DOHH2 (cell line): ENCODE measurements at regions not wholly inside any gene's neighbourhood (a gene's known extent, or its start where the extent isn't known, plus 50 kb on each side); places are given as distances from the start of the nearest gene placed in this dataset.

Source experiments
- H3F3A ChIP-seq: fragments of 200-600 bp; sonication (generic), shearing (Covaris generic); 2 replicates; pipeline ENCODE4 v1.6.0; 2016; ENCODE audit warnings: antibody characterized with exemption, mild to moderate bottlenecking; ENCODE audit not compliant: control insufficient read depth, insufficient read depth
- H3K27ac ChIP-seq: fragments of 200-600 bp; sonication (generic); 2 replicates; pipeline ENCODE4 v1.5.1; 2014; ENCODE audit warnings: low read depth, mild to moderate bottlenecking, low read length, moderate library complexity
- H3K27me3 ChIP-seq: fragments of 200-600 bp; sonication (generic); 2 replicates; pipeline ENCODE4 v1.6.1; 2014; ENCODE audit warnings: mild to moderate bottlenecking, low read length, mixed read lengths; ENCODE audit not compliant: control insufficient read depth
- H3K36me3 ChIP-seq: fragments of 200-600 bp; sonication (generic); 2 replicates; pipeline ENCODE4 v1.6.1; 2014; ENCODE audit warnings: mild to moderate bottlenecking, low read length, moderate library complexity, mixed read lengths; ENCODE audit not compliant: control insufficient read depth
- H3K4me1 ChIP-seq: fragments of 200-600 bp; sonication (generic); 2 replicates; pipeline ENCODE4 v1.6.1; 2014; ENCODE audit warnings: mild to moderate bottlenecking, low read length, mixed read lengths; ENCODE audit not compliant: control insufficient read depth
- H3K4me2 ChIP-seq: fragments of 200-600 bp; sonication (generic); 2 replicates; pipeline ENCODE4 v1.6.0; 2014; ENCODE audit warnings: mild to moderate bottlenecking, low read length, moderate library complexity
- H3K4me3 ChIP-seq: fragments of 200-600 bp; sonication (generic); 2 replicates; pipeline ENCODE4 v1.5.1; 2014; ENCODE audit warnings: mild to moderate bottlenecking, low read length, mixed read lengths
- H3K79me2 ChIP-seq: fragments of 200-600 bp; sonication (generic); 2 replicates; pipeline ENCODE4 v1.6.1; 2014; ENCODE audit warnings: mild to moderate bottlenecking, low read length, mixed read lengths; ENCODE audit not compliant: control insufficient read depth
- H3K9me2 ChIP-seq: fragments of 200-600 bp; sonication (generic); replicated peaks from 2 replicates; pipeline ENCODE4 v1.6.1; 2014; ENCODE audit warnings: mild to moderate bottlenecking, low read length, mixed read lengths; ENCODE audit not compliant: control insufficient read depth
- H3K9me3 ChIP-seq: fragments of 200-600 bp; sonication (generic); 2 replicates; pipeline ENCODE4 v1.6.1; 2014; ENCODE audit warnings: antibody characterized with exemption, low read length, mixed read lengths; ENCODE audit not compliant: control insufficient read depth, insufficient read depth
- H4K20me1 ChIP-seq: fragments of 200-600 bp; sonication (generic); 2 replicates; pipeline ENCODE4 v1.6.0; 2014; ENCODE audit warnings: low read depth, mild to moderate bottlenecking, antibody characterized with exemption, low read length, moderate library complexity; ENCODE audit not compliant: control insufficient read depth, insufficient read depth
- EZH2phosphoT487 ChIP-seq: fragments of 200-600 bp; sonication (generic); IDR thresholded peaks from 2 replicates; pipeline ENCODE4 v1.6.1; 2017; ENCODE audit warnings: borderline replicate concordance, mild to moderate bottlenecking, antibody characterized with exemption, low read length, moderate library complexity, mixed read lengths
- TF ChIP-seq, protein P1 (sequence below): fragments of 200-600 bp; sonication (generic); IDR thresholded peaks from one replicate; pipeline ENCODE4 v1.5.1; 2014; ENCODE audit warnings: antibody characterized with exemption, mild to moderate bottlenecking, low read depth, low read length; ENCODE audit not compliant: poor library complexity, severe bottlenecking

DNA sequence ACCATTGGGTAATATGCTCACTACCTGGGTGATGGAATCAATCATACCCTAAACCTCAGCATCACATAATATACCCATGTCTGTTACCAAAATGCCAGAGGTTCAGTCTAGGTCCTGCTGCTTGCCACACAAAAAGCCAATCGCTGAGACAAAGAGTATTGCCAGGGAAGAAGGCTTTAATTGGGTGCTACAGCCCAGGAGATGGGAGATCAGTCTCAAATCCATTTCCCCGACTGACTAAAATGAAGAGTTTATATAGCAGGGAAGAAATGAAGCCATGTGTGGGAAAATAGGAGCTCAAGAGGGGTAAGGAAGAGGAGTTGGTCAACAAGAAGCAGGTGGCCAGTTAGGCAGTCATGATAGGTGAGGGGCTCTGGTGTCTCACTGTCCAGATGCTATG is 149.6 kb downstream of the QRSL1 start:
- no peaks in the 10 kb centered on the region for H4K20me1 ChIP-seq
- no peaks in the 10 kb centered on the region for H3K36me3 ChIP-seq
- no peaks in the 10 kb centered on the region for H3K9me2 ChIP-seq
- no peaks in the 10 kb centered on the region for H3F3A ChIP-seq
- no peaks in the 10 kb centered on the region for H3K4me1 ChIP-seq
- H3K27ac ChIP-seq, result no peak overlapping the region
- H3K4me3 ChIP-seq, result no peak overlapping the region
- H3K79me2 ChIP-seq, result no peaks in the 10 kb centered on the region
- H3K4me2 ChIP-seq, result no peak overlapping the region
- H3K27me3 ChIP-seq, result no peaks in the 10 kb centered on the region
- no peak for TF ChIP-seq EZH2phosphoT487
- TF ChIP-seq, protein P1, sequence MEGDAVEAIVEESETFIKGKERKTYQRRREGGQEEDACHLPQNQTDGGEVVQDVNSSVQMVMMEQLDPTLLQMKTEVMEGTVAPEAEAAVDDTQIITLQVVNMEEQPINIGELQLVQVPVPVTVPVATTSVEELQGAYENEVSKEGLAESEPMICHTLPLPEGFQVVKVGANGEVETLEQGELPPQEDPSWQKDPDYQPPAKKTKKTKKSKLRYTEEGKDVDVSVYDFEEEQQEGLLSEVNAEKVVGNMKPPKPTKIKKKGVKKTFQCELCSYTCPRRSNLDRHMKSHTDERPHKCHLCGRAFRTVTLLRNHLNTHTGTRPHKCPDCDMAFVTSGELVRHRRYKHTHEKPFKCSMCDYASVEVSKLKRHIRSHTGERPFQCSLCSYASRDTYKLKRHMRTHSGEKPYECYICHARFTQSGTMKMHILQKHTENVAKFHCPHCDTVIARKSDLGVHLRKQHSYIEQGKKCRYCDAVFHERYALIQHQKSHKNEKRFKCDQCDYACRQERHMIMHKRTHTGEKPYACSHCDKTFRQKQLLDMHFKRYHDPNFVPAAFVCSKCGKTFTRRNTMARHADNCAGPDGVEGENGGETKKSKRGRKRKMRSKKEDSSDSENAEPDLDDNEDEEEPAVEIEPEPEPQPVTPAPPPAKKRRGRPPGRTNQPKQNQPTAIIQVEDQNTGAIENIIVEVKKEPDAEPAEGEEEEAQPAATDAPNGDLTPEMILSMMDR, result no peak
- H3K9me3 ChIP-seq, result peaks cover 15% of the 10 kb centered on the region

DNA sequence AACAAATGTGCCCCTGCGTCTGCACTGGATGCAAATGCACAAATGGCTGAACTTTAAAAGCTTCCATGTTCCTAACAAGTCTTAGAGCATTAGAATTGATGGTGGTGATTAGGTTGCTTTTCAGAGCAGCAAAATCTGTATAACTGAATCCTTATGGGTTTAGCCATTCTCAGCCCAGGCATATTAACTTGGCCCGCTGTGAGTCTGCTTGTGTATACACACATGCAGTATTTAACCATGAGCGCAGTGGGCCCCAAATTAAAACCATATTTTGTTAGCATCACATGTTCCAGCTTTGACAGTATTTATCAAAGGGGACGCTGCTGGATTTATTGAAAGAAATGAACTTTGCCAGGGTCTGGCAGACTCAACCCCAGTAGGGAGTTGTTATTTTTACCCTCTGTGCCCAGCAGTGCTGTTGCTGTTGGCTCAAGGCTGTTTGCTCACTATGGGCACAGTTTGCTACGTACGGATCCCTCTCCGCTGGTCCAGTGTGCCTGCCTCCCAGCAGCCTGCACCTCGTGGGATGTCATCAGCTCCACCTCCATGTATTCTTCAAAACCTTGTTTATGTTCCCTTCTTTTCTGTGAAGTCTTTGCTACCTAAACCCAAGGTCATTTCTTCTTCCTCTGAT is 144.7 kb downstream of the QRSL1 start:
- Histone ChIP-seq H4K20me1 (no peaks in the 10 kb centered on the region), H3K4me3 (no peak overlapping the region), H3K4me1 (no peaks in the 10 kb centered on the region), H3K36me3 (no peaks in the 10 kb centered on the region), H3K4me2 (no peak overlapping the region), H3K79me2 (no peaks in the 10 kb centered on the region), H3F3A (no peaks in the 10 kb centered on the region), H3K9me3 (peaks cover 9% of the 10 kb centered on the region), H3K9me2 (no peaks in the 10 kb centered on the region), H3K27ac (no peak overlapping the region), H3K27me3 (no peaks in the 10 kb centered on the region)
- TF ChIP-seq EZH2phosphoT487, result no peak

DNA sequence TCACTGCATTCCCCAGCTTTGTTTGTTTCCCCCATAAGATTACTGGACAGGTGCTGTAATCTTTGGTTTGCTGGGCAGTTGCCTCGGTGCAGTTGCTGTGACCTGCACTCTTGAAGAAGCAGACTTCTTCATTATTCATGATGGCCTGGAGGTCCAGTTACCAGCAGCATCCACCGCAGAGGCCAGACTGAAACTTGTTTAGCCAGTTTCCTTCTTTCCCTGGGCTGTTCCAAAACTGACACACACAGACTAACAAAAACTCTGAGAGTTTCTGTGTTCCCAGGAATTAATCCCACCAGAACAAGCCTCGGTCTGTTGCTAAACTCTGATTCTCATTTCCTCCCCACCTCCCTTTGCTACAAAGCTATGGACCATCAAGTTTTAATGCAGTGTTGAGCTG is 144.1 kb downstream of the QRSL1 start:
- H3K4me3 ChIP-seq, result no peak overlapping the region
- peaks cover 3% of the 10 kb centered on the region; the same call in 1 of the 2 replicates for H3K9me3 ChIP-seq
- no peaks in the 10 kb centered on the region for H3K36me3 ChIP-seq
- H4K20me1 ChIP-seq, result no peaks in the 10 kb centered on the region
- TF ChIP-seq, protein P1, result no peak
- TF ChIP-seq EZH2phosphoT487, result no peak
- H3K27ac ChIP-seq, result no peak overlapping the region
- no peaks in the 10 kb centered on the region for H3K79me2 ChIP-seq
- H3K27me3 ChIP-seq, result no peaks in the 10 kb centered on the region
- H3K4me2 ChIP-seq, result no peak overlapping the region
- no peaks in the 10 kb centered on the region for H3F3A ChIP-seq
- H3K9me2 ChIP-seq, result no peaks in the 10 kb centered on the region
- no peaks in the 10 kb centered on the region for H3K4me1 ChIP-seq

DNA sequence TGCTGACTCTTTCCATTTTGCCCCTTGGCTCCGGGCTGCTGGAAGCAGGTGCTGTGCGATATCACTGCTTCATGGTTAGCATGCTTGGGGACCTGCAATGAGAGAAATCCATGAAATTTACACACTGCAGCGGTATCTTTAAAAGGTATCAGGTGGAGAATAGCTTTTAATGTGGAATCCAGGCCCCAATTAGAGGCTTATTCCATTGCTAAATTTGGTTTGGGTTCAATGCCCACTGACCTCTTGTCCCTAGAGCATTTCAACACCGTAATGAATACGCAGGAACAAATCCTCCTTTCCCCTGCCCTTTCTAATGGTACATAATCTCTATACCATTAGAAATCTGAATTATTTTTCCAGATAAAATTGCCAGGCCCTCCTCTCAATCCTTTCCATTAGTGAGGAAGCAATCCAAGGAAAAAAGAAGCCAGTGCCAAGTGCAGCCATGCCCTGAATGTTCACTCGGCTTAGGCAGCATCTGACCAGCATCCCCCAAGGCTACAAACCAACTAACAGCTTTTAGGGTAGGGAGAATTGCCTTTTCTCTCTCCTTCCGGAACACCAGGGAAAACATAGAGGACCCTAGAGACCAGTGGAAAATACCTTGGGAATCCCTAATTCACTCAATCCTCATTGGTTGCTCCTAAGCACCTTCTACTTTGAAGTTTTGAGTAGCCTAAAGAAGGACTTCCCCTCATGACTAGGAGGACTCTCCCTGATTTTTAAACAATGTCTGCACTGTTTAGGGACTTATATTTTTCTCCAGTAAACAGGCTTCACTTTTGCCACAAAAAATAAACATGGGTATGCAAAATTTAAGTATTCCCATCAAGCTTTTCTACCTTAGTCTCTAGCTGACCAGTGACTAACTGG is 143.1 kb downstream of the QRSL1 start:
- TF ChIP-seq, protein P1, result no peak
- no peak for TF ChIP-seq EZH2phosphoT487
- no peak overlapping the region for H3K4me2 ChIP-seq
- H4K20me1 ChIP-seq, result no peaks in the 10 kb centered on the region
- no peaks in the 10 kb centered on the region for H3K36me3 ChIP-seq
- no peaks in the 10 kb centered on the region for H3K79me2 ChIP-seq
- H3F3A ChIP-seq, result no peaks in the 10 kb centered on the region
- no peak overlapping the region for H3K4me3 ChIP-seq
- no peaks in the 10 kb centered on the region for H3K27me3 ChIP-seq
- H3K4me1 ChIP-seq, result no peaks in the 10 kb centered on the region
- peaks cover 3% of the 10 kb centered on the region; the same call in 1 of the 2 replicates for H3K9me3 ChIP-seq
- no peak overlapping the region for H3K27ac ChIP-seq
- H3K9me2 ChIP-seq, result no peaks in the 10 kb centered on the region
